AG08396 (cell line): ENCODE measurements at regions not wholly inside any gene's neighbourhood (a gene's known extent, or its start where the extent isn't known, plus 50 kb on each side); places are given as distances from the start of the nearest gene placed in this dataset.
A peak's percentile ranks its signal among the peaks of the same experiment; 100 is the strongest.

Experiments
- DNase-seq: peaks from one replicate; pipeline ENCODE4 v3.0.0; 2012; ENCODE audit warnings: low spot score, mixed read lengths

GRCh38 chr2:241943209-241943850, 73.8 kb downstream of the RTP5 start:
- no peak for DNase-seq

- no peak for DNase-seq
Measured at GRCh38 chr2:241943961-241944575, 74.5 kb downstream of the RTP5 start.

- no peak for DNase-seq
Measured at GRCh38 chr2:241944821-241945220, 75.3 kb downstream of the RTP5 start.

GRCh38 chr2:241945311-241945710, 75.8 kb downstream of the RTP5 start:
- DNase-seq: no peak

GRCh38 chr2:241945803-241946202, 76.3 kb downstream of the RTP5 start:
- no peak for DNase-seq

- no peak for DNase-seq
Measured at GRCh38 chr2:241946306-241947003, 76.9 kb downstream of the RTP5 start.

GRCh38 chr2:241947004-241947350, 77.4 kb downstream of the RTP5 start:
- no peak for DNase-seq

- DNase-seq: no peak
Measured at GRCh38 chr2:241947401-241947800, 77.9 kb downstream of the RTP5 start.

- no peak for DNase-seq
Measured at GRCh38 chr2:241947876-241948275, 78.3 kb downstream of the RTP5 start.

GRCh38 chr2:241948299-241948897, 78.9 kb downstream of the RTP5 start:
- no peak for DNase-seq

GRCh38 chr2:241948901-241949735, 79.6 kb downstream of the RTP5 start:
- no peak for DNase-seq

- no peak for DNase-seq
Measured at GRCh38 chr2:241949736-241950412, 80.3 kb downstream of the RTP5 start.

- peak; percentile 92 for DNase-seq
Measured at GRCh38 chr2:241950413-241951315, 81.1 kb downstream of the RTP5 start.

GRCh38 chr2:241951316-241951700, 81.8 kb downstream of the RTP5 start:
- DNase-seq: no peak

GRCh38 chr2:241951920-241952319, 82.4 kb downstream of the RTP5 start:
- no peak for DNase-seq

GRCh38 chr2:241952816-241953215, 83.3 kb downstream of the RTP5 start:
- DNase-seq: no peak

- no peak for DNase-seq
Measured at GRCh38 chr2:241953324-241953928, 83.9 kb downstream of the RTP5 start.

GRCh38 chr2:241956521-241957110, 87.1 kb downstream of the RTP5 start:
- DNase-seq: no peak

- no peak for DNase-seq
Measured at GRCh38 chr2:241957276-241957675, 87.7 kb downstream of the RTP5 start.
